Glutamatergic neuron (in vitro differentiated cells): ENCODE measurements at regions not wholly inside any gene's neighbourhood (a gene's known extent, or its start where the extent isn't known, plus 50 kb on each side); places are given as distances from the start of the nearest gene placed in this dataset.

Experiments
- DNase-seq: peaks from one replicate; pipeline ENCODE4 v3.0.0; 2022
- H3K27ac Mint-ChIP-seq: one replicate; pipeline ENCODE4 v1.8.0; 2020; ENCODE audit warnings: mild to moderate bottlenecking, mixed read lengths, inconsistent platforms; ENCODE audit not compliant: unreplicated experiment
- H3K27me3 Mint-ChIP-seq: one replicate; pipeline ENCODE4 v1.8.0; 2020; ENCODE audit warnings: mild to moderate bottlenecking, moderate library complexity, mixed read lengths, inconsistent platforms; ENCODE audit not compliant: unreplicated experiment
- H3K36me3 Mint-ChIP-seq: one replicate; pipeline ENCODE4 v1.8.0; 2020; ENCODE audit warnings: mild to moderate bottlenecking, mixed read lengths, inconsistent platforms; ENCODE audit not compliant: unreplicated experiment
- H3K4me1 Mint-ChIP-seq: one replicate; pipeline ENCODE4 v1.8.0; 2020; ENCODE audit warnings: mild to moderate bottlenecking, low read depth, mixed read lengths, inconsistent platforms; ENCODE audit not compliant: unreplicated experiment
- H3K4me3 Mint-ChIP-seq: one replicate; pipeline ENCODE4 v1.8.0; 2020; ENCODE audit warnings: mild to moderate bottlenecking, mixed read lengths, inconsistent platforms; ENCODE audit not compliant: unreplicated experiment
- H3K9me3 Mint-ChIP-seq: one replicate; pipeline ENCODE4 v1.8.0; 2020; ENCODE audit warnings: mild to moderate bottlenecking, moderate library complexity, mixed read lengths, inconsistent platforms; ENCODE audit not compliant: unreplicated experiment
- CTCF ChIP-seq: fragments of 200-600 bp; sonication (generic); IDR thresholded peaks from one replicate; pipeline ENCODE4 v1.5.0; 2021; ENCODE audit not compliant: partially characterized antibody, unreplicated experiment

- Mint-ChIP-seq H3K4me1 (peaks cover 7% of the 10 kb centered on the region), H3K27ac (no peak overlapping the region), H3K36me3 (peaks cover 5% of the 10 kb centered on the region), H3K9me3 (peaks cover 6% of the 10 kb centered on the region), H3K4me3 (no peak overlapping the region), H3K27me3 (no peaks in the 10 kb centered on the region)
- TF ChIP-seq CTCF = no peak
- no peak for DNase-seq
These were observed 168.4 kb downstream of the ZFP36L2 start for GRCh38 chr2:43057742-43058725.

- TF ChIP-seq CTCF = no peak
- Mint-ChIP-seq H3K27ac (no peak overlapping the region), H3K36me3 (peaks cover 4% of the 10 kb centered on the region), H3K27me3 (peaks cover under 1% of the 10 kb centered on the region), H3K4me1 (peaks cover 7% of the 10 kb centered on the region), H3K9me3 (peaks cover 6% of the 10 kb centered on the region), H3K4me3 (no peak overlapping the region)
- no peak for DNase-seq
These were observed 169.2 kb downstream of the ZFP36L2 start for GRCh38 chr2:43057026-43057741.

GRCh38 chr2:43055985-43056384, 170.4 kb downstream of the ZFP36L2 start:
- Mint-ChIP-seq H3K4me1 (peaks cover 7% of the 10 kb centered on the region), H3K36me3 (no peaks in the 10 kb centered on the region), H3K27me3 (peaks cover 2% of the 10 kb centered on the region), H3K9me3 (peaks cover 4% of the 10 kb centered on the region), H3K27ac (no peak overlapping the region), H3K4me3 (no peak overlapping the region)
- no peak for TF ChIP-seq CTCF
- DNase-seq = no peak

GRCh38 chr2:43055086-43055912, 171.1 kb downstream of the ZFP36L2 start:
- Mint-ChIP-seq H3K4me1 (peaks cover 7% of the 10 kb centered on the region), H3K9me3 (peaks cover 4% of the 10 kb centered on the region)

More at GRCh38 chr2:43055086-43055912, 171.1 kb downstream of the ZFP36L2 start:
- no peak for TF ChIP-seq CTCF
- Mint-ChIP-seq H3K4me3 (no peak overlapping the region), H3K36me3 (no peaks in the 10 kb centered on the region), H3K27me3 (peaks cover 2% of the 10 kb centered on the region), H3K27ac (no peak overlapping the region)
- DNase-seq = no peak
